GM18870 (cell line): ENCODE measurements at regions not wholly inside any gene's neighbourhood (a gene's known extent, or its start where the extent isn't known, plus 50 kb on each side); places are given as distances from the start of the nearest gene placed in this dataset.
"Not testable (repeated sequence)": the region's sequence is repeated elsewhere in the genome, so short reads cannot be mapped to it uniquely, and the experiment has no call there.

ENCODE experiments used
- ATAC-seq: cut with Tn5 transposase; IDR thresholded peaks from one replicate; pipeline ENCODE4 v1.9.1; 2021; ENCODE audit warnings: moderate library complexity; ENCODE audit not compliant: unreplicated experiment

DNA sequence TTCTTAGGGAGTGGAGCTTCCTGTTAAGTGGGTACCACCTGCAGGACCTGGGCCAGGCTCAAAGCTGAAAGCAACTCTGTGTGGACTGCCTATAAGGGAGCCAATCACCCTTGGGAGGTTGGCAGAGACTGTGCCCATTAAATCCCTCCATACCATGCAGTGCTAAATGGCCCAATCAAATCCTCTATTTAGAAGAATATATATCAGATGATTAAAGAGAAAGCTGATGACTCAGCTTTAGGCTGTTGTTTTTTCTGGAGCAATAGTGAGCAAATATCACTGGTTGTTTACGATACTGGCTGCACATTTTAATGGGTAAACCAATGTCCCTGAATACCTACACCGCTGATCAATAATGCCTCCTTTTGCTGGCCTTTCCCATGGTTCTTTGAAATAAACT is 101.3 kb downstream of the TMX1 start:
- no peak for ATAC-seq

DNA sequence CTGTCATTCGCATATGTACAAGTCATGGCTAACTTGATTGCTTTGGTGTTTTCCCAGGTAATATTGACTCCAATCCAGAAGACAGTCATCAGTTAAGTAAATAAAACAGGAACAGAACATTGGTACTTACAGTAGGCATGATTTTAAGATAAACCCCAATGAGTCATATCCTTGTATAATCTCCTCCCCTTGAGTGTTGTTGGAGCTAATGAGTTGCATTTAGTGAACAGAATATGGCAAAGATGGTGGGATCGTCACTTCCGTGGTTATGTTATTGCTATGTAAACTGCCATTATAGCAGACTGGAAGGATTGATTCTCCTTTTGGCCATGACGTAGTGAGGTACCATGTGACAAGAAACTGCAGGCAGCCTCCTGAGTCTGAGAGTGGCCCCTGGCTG is 102.2 kb downstream of the TMX1 start:
- ATAC-seq: no peak

GRCh38 chr14:51351997-51352396 is 112.0 kb downstream of the TMX1 start:
- ATAC-seq: no peak

DNA sequence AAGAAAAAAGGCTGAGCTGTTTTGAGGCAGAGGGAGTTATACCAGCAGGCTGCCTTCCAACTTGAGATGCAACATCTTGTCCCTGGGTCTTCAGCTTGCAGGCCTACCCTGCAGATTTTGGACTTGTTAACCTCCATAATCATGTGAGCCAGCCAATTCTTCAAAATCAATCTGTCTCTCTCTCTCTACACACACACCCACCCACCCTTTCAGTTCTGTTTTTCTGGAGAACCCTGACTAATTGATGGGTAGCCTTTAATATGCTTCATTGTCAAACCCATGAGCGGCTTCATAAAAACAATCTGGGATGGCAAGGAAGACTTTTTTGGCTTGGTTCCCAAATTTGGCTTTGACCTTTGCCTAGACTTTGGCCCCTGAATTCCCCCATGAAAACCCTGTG is 113.9 kb downstream of the TMX1 start:
- no peak for ATAC-seq

- ATAC-seq: no peak
Observed at GRCh38 chr14:51354846-51355245, 114.8 kb downstream of the TMX1 start.

DNA sequence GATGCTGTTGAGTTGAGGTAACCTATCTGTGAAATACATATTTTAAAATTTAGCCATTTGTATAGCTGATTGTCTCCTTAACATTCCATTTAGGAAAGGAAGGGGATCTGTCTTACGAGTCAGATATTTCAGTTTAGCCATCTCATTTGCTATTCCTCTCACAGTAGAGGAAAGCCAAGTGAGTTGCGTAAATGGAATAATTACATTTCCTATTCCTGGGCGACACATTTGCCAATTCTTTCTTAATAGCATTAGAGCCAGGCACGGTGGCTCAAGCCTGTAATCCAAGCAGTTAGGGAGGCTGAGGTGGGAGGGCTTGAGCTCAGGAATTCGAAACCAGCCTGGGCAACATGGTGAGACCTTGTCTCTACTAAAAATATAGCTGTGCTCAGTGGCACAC is 116.3 kb downstream of the TMX1 start:
- no peak for ATAC-seq

DNA sequence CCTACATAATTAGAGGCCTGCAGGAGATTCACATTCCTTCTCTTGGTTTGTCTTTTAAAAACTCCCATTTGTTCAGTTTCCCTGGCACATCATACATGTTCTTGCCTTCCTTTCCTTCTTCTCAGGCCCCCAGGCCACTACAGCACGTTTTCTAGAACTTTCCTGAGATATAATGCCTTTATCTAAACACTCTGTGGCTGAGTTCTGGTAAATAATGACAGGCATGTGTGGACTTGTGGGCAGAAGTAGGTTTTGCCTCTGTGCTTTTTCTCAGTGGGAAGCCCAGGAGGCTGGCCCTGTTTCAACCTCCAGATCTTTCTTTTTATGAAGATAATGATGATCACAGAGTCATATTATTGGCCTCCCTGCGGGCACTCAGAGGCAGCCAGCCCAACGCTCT is 117.2 kb downstream of the TMX1 start:
- no peak for ATAC-seq

DNA sequence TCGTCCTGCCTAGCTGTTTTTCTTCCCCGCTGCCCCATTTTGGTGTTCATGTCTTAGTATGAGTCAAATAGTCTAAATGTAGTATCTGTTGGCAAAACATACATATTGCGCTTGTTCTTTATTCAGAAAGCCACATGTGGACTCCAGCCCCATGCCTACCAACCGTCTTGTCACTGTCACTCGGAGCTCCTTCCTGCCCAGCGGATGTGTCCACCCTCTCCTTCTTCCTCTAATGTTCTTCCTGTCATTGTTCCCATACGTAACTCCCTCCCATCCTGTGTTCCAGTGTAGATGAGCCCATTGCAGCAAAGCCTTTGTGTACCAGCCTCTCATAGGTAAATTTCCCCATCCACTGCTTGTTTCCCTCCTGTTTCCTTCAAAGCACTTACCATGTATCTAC is 120.5 kb downstream of the TMX1 start:
- no peak for ATAC-seq

DNA sequence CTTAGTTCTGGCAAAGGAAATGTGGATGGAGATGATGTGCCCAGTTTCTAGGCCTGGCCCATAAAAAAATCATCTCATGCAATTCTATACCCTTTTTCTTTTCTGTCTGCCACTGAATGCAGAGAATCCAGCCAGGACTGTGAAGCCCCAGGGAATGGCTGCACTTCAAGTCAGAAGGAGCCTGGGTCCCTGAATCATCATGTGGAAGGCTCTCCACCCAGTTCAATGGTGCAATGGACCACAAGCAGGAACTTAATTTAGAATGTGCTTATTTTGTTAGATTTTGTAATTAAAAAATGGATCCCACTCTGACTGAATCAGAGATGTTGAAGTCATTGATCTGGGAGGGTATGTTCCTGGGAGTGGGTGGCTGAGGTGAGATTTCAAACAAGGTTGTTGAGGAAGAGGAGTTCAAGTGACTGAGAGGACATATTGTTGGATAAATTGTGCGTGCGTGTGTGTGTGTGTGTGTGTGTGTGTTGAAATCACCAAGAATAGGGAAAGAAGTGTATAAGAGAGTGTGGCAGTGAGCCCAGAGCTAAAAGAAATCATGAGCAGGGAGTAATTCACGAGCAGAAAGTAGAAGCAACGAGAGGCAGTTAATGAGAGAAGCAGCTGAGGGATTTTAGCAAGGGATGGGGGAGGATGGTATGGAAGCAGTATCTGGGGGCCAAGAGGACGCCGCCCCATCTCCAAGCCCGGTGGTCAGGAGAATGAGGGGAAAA is 125.4 kb downstream of the TMX1 start:
- ATAC-seq: no peak

DNA sequence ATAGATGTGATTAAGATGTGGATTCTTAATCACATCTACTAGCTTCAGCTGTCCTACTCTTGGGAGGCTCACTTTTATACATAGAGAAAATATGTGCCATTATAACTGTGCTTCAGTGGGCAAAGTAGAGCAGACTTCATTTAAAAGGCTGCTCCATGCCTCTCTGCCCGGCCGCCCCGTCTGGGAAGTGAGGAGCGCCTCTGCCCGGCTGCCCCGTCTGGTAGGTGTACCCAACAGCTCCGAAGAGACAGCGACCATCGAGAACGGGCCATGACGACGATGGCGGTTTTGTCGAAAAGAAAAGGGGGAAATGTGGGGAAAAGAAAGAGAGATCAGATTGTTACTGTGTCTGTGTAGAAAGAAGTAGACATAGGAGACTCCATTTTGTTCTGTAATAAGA is 126.4 kb downstream of the TMX1 start:
- not testable (repeated sequence) for ATAC-seq

DNA sequence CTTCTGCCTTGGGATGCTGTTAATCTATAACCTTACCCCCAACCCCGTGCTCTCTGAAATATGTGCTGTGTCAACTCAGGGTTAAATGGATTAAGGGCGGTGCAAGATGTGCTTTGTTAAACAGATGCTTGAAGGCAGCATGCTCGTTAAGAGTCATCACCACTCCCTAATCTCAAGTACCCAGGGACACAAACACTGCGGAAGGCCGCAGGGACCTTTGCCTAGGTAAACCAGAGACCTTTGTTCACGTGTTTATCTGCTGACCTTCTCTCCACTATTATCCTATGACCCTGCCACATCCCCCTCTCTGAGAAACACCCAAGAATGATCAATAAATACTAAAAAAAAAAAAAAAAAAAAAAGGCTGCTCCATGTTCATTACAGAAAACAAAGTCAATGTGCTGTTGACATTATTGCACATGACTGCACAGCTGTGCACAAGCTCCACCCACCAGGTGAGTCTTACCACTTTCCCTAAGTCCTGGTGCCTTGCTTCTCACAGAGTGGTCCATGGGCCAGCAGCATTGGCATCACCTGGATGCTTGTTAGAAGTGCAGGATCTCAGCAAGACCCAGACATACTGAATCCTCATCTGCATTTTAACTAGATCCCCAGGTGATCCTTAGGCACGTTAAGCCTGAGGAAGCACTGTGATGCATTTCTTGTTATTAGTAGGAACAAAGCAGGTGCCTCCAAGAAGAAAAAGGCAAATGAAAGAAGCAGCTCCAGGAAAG is 127.0 kb downstream of the TMX1 start:
- ATAC-seq: not testable (repeated sequence)

DNA sequence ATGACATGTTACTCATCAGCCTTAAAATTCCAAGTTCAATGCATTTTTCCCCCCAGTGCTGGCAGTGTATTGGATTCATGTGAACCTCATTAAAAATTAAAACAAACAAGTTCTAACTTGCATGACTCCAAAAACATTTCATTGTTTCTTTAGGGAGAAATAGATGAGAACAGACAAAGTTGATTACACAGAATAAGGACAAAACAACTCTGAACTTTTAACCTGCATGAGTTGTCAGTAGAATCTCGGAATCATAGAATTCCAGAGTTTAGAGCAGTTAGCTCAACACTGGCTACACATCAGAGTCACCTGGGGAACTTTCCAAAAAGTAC is 127.5 kb downstream of the TMX1 start:
- ATAC-seq: no peak

GRCh38 chr14:51368721-51369163 is 128.7 kb downstream of the TMX1 start:
- no peak for ATAC-seq

DNA sequence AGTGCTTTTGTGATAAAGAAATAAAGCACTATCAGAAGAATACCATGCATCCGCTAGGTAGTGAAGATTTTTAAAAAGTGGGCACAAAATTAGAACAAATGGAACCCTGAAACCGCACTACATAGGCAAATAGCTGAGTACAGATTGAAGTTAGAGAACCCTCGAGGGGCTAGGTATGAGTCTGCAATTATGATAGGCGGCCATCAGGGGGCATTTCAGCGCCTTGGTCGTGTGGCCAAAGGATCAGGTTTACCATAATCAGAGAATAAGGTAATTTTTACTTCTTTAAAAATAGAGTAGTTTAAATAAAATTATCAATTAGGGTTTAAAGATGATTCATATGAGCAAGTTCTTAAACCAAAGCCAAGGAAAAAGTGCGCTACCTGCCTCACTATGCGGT is 129.8 kb downstream of the TMX1 start:
- ATAC-seq: no peak

GRCh38 chr14:51370758-51371386 is 130.8 kb downstream of the TMX1 start:
- ATAC-seq: no peak

GRCh38 chr14:51377186-51377585 is 137.1 kb downstream of the TMX1 start:
- ATAC-seq: not testable (repeated sequence)

DNA sequence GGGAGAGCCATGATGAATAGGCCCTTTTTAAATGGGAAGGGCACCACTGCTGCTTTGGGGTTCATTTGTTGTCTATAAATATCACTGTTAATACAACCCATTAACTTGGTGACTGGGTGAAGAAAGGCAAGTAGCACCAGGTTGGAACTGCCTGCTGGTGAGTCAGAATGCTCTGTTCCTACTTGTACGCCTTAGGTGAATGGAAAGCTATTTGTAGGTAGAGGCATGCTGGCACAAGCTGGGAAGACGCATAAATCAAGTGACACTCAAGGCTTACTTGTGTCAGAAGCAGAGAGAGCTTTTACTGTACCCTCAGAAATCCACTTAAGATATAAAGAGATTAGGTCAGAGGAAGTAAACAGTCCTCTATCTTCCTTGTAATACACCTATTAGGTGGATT is 142.5 kb downstream of the TMX1 start:
- ATAC-seq: no peak

GRCh38 chr14:51386411-51386810 is 146.4 kb downstream of the TMX1 start:
- no peak for ATAC-seq

GRCh38 chr14:51386983-51387735 is 147.1 kb downstream of the TMX1 start:
- no peak for ATAC-seq

DNA sequence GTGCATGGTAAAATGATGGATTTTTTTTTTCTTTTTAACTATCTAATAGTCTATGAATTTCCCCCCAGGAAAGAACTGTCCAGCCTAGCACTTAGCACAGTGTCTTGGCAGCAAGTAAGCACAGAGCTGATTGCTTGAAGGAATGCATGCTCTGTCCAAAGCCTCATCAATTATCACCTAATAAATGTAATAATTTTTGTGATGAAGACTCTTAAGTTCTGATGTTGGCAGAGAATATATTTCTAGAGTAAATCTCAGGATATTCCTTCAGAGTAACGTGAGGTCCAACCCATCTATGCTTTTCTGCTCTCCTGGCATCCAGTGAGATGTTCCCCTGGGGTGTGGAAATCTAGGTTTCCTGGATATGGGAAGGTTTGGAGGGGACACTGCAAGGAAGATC is 152.4 kb downstream of the TMX1 start:
- no peak for ATAC-seq

GRCh38 chr14:51394384-51394783 is 154.3 kb downstream of the TMX1 start:
- no peak for ATAC-seq

DNA sequence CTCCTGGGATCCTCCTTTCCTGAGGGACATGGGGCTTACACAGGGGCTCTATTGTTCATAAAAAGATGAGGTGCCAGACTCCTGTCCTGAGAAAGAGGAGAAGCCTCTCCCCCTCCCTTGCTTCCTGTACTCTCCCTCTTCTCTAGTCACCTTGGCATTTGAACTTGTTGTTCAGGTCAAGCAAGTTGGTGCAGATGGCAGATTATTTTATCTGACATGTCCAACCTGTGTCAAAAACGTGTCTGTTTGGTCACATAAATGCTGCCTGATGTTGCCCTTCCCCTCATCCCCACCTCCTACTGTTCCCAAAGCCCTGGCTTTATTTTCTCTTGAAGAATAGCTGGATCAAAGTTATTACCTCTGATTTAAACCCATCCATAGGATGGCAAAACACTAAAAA is 154.8 kb downstream of the TMX1 start:
- no peak for ATAC-seq
